TTC549 (cell line): ENCODE measurements at regions not wholly inside any gene's neighbourhood (a gene's known extent, or its start where the extent isn't known, plus 50 kb on each side); places are given as distances from the start of the nearest gene placed in this dataset.

Experiments
- FAIRE-seq: peaks from 2 replicates; lab custom pipeline; 2012; peaks lifted over from hg19 to GRCh38; lab: Jason Lieb, UNC

DNA sequence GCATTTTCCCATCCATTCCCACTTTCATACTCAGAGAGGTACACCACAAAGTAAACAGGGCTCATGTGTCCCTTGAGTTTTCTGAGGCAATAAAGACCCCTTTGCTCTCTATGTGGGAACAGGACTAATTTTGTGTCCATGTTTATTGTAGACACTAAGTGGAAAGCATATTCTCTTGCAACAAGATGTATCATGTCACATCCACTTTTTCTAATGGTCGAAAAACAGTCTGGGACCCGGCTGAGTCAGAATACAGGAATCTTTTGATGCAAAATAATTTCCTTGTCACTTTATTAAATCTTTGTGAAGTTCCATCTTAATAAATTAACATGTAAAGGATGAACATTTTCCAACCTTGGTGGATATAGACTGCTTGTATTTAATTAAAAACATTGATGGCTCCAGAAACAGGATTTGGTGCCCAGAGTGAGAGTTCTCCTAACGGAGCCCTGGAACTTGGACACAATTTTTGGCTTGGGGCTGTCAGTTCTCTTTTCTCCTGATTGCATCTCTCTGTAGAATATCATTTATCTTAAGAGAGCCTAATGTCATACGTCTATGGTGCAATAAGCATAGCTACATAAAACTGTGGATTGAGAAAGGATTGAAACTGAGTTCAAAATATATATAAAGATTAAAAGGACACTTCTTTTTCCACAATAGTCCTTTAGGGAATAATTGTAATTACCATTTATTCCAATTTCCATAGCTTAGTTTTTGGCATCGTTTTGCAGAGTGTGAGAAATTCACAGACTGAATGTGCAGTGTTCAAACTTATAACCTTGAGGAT, 1116.7 kb upstream of the SEMA6A start:
- FAIRE-seq, result no peak

DNA sequence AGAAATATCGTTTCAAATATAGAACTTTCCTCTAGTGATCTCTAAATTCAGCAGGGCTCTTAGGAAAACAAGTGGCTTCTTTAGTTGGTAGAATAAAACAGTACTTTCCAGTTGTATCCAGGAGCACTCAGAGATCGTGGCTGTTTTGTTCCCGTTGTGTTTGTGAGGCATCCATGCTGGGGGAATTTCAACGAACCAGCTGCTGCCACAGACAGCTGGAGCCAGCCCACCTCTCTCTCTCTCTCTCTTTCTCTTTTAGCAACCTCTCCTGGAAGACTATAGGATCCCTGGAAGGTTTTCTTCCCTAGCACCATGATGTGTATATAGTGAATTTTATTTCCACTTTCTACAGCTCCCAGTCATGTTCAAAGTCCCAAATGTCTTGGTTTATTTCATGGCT, 1116.0 kb upstream of the SEMA6A start:
- no peak for FAIRE-seq

DNA sequence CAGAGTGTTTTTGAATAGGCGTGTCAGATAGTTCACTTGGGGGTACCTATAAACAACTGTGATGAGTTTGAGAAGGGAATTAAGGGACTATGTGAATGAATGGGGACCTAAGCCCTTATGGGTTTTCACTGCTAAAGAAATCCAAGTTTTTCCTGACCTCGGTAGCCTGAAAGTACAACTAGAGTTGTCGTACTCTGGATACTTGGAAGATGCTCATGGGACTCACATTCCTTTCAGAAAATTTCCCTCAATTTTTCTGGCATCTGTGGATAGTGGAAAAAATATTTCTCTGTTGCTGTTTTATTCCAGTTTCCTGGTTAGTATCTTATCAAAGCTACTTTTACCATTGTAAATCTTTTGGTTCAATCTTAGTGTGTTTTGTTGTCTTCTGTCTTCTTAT, 1112.3 kb upstream of the SEMA6A start:
- FAIRE-seq, result no peak

DNA sequence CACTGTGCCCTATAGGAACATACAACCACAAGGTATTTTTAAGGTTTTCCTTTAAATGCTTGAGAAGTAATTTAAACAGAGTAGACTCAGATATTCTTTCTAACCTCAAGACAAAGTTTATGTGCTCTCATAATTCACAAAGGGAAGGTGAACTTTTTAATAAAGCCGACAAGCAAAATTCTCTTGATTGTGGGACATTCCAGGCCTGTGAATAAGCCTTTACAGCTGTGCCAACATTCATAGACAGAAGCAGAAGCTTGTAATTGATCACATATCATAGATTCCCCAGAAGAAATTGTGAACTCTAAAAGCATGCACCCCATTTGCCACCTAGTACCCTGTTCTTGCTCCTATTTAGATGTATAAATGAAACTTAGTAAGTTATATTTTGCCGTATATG, 1107.8 kb upstream of the SEMA6A start:
- FAIRE-seq, result no peak

GRCh38 chr5:117681431-117682254, 1107.0 kb upstream of the SEMA6A start:
- FAIRE-seq, result no peak

- FAIRE-seq, result no peak
Observed at GRCh38 chr5:117680426-117680825, 1105.8 kb upstream of the SEMA6A start.

DNA sequence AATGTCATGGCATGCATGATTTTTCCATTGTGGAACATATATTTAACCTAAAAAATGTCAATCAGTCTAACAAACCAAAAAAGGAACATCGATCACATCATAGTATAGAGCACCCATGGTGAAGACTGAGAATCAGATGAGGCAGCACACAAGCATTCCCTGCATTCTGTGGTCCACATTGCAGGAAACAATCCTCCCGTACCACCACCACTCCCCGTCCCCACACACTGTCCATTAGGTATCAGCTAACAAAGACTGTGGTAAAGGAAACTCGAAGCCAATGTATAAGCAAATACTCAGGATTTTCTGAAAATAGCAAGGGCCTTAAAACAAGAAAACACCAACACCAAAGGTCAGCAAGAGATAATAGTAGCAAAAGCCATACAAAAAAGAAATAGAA, 1104.4 kb upstream of the SEMA6A start:
- FAIRE-seq, result no peak

DNA sequence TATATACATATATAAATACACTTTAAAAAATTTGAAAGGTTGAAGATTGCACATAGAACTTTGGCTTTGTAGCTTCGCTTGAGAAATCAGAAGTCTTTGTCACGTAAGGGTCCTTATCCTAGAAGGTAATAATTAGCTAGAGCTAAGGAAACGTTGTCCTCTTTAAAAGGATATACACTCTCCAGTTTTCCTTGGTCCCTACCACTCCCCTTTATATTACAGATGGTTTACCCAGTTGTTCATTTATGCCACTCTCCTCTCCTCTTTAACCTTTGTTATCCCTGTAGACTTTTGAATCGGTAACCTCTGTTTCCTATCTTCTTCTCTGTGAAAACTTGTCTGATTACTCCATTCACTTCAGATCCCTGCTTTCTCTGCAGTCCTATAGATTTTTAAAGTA, 1101.0 kb upstream of the SEMA6A start:
- no peak for FAIRE-seq

DNA sequence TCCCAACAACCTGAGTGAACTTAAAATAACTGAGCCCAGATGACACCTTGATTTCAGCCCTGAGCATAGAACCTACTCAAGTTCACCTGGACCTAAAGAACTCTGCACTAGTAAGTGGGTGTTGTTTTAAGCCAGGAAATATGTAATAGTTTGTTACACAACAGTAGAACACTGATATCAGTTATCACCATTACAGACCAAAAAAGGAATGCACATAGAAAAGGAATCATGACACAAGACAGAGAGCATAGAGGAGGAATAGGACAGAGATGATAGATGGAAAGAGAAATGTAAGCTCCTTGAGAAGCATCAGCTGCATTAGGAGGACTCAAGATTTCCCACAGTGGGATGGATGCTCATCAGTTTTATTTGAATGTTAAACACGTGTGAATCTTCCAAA, 1096.9 kb upstream of the SEMA6A start:
- no peak for FAIRE-seq

DNA sequence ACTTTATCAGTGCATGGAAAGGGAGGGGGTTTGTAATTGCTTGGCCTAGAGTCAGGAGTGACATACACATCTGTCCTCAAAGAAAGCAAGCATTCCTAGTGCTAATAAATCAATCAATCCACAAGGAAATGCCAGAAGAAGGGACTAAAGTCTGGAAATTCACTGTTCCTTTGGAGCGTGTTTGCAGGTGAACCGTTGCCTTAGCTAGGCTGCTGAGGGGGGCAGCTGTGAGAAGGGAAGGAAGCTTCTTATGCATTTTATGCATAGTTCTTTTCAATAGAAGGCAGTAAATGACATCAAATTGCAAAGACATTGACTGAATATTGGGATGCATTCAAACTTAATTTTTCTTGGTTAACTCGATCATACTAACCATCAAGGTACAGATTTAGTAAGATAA, 1092.5 kb upstream of the SEMA6A start:
- FAIRE-seq, result no peak

- no peak for FAIRE-seq
Observed at GRCh38 chr5:117665121-117665520, 1090.5 kb upstream of the SEMA6A start.

GRCh38 chr5:117662361-117662760, 1087.7 kb upstream of the SEMA6A start:
- no peak for FAIRE-seq

- no peak for FAIRE-seq
Observed at GRCh38 chr5:117657541-117657940, 1082.9 kb upstream of the SEMA6A start.

GRCh38 chr5:117652958-117653280, 1078.3 kb upstream of the SEMA6A start:
- no peak for FAIRE-seq

DNA sequence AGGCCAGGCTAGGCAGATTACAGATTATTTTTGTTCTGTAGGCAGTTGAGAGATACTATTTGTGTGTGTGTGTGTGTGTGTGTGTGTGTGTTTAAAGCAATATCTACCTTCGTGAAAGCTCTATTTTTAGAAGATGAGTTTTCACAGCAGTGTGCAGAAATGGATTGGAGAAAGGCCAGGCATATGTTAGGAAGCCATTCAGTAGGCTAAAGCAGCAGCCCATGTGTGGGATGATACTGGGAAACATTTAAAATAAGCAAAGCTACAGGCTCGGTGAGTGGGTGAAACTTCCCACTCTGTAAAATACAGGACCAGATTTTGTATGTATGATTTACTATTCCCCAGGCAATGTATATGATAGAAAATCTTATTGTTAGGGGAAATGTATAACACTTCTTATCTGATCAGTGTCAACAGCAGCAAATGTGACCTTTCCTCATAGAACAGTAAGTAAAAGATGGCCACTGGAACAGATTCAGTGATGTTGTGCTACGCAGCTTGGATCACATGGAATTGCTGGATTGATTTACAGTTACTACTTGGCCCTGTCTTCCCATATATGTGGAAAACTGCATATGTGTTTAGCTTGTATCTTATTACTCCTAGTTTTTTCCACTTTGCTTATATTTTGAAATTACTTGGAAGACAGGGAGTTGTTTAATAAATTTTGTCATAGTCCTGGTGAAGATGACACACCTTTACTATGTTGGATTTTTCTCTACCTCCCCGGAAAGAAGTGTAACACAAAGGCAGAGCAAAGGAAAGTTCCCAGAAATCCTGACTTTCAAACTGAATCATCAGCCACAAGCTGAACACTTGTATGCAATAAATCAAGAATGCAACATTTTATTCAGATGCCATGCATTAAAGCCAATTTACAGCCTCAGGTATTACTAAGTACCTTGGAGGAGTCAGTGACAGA, 1077.7 kb upstream of the SEMA6A start:
- no peak for FAIRE-seq

- no peak for FAIRE-seq
Observed at GRCh38 chr5:117649821-117650220, 1075.2 kb upstream of the SEMA6A start.

GRCh38 chr5:117645400-117645799, 1070.8 kb upstream of the SEMA6A start:
- no peak for FAIRE-seq

GRCh38 chr5:117638581-117638980, 1064.0 kb upstream of the SEMA6A start:
- FAIRE-seq, result no peak

- no peak for FAIRE-seq
Observed at GRCh38 chr5:117633093-117633492, 1058.5 kb upstream of the SEMA6A start.

- FAIRE-seq, result no peak
Observed at GRCh38 chr5:117624201-117624600, 1049.6 kb upstream of the SEMA6A start.

- FAIRE-seq, result no peak
Observed at GRCh38 chr5:117623042-117623805, 1048.6 kb upstream of the SEMA6A start.

- no peak for FAIRE-seq
Observed at GRCh38 chr5:117621921-117622320, 1047.3 kb upstream of the SEMA6A start.
